Osteocyte (in vitro differentiated cells): ENCODE measurements at regions not wholly inside any gene's neighbourhood (a gene's known extent, or its start where the extent isn't known, plus 50 kb on each side); places are given as distances from the start of the nearest gene placed in this dataset.

Source experiments
- DNase-seq: peaks from one replicate; pipeline ENCODE4 v3.0.0; 2021; ENCODE audit warnings: mixed read lengths; ENCODE audit not compliant: unreplicated experiment; ENCODE audit errors: extremely low spot score
- H3K27ac Mint-ChIP-seq: one replicate; pipeline ENCODE4 v1.8.0; 2021; ENCODE audit warnings: mild to moderate bottlenecking, mixed read lengths; ENCODE audit not compliant: unreplicated experiment
- H3K27me3 Mint-ChIP-seq: one replicate; pipeline ENCODE4 v1.8.0; 2021; ENCODE audit warnings: mixed read lengths; ENCODE audit not compliant: unreplicated experiment
- H3K36me3 Mint-ChIP-seq: one replicate; pipeline ENCODE4 v1.8.0; 2021; ENCODE audit warnings: mixed read lengths; ENCODE audit not compliant: unreplicated experiment
- H3K4me1 Mint-ChIP-seq: one replicate; pipeline ENCODE4 v1.8.0; 2021; ENCODE audit warnings: mixed read lengths; ENCODE audit not compliant: unreplicated experiment
- H3K4me3 Mint-ChIP-seq: one replicate; pipeline ENCODE4 v1.8.0; 2021; ENCODE audit warnings: mild to moderate bottlenecking, moderate library complexity, mixed read lengths; ENCODE audit not compliant: unreplicated experiment
- H3K9me3 Mint-ChIP-seq: one replicate; pipeline ENCODE4 v1.8.0; 2021; ENCODE audit warnings: mixed read lengths; ENCODE audit not compliant: unreplicated experiment
- TF ChIP-seq, protein P1 (sequence below): fragments of 200-600 bp; sonication (generic); IDR thresholded peaks from 2 replicates; pipeline ENCODE4 v1.5.0; 2021; ENCODE audit warnings: antibody characterized with exemption, mild to moderate bottlenecking, moderate library complexity

DNA sequence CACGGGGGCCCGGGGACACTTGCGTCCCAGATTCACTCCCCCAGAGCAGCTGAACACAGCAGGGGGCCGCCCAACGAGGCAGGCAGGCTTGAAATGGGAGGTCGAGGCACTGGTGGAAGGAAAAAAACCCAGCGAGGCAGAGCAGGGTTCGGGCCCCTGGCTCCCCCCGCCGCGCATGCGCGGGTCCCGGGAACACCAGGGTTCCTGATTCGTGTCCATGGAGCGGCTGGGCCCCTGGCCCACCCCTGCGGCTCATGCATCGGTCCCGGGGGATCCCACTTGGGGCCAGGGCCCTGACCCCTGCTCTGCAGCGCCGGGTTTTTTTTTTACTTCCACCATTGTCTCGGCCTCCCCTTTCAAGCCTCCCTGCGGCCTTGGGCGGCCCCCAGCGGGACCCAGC, 321.5 kb downstream of the ALG10 start:
- Mint-ChIP-seq H3K27ac (no peak overlapping the region), H3K4me1 (no peaks in the 10 kb centered on the region), H3K4me3 (no peak overlapping the region), H3K36me3 (no peaks in the 10 kb centered on the region), H3K9me3 (no peaks in the 10 kb centered on the region), H3K27me3 (no peaks in the 10 kb centered on the region)
- TF ChIP-seq, protein P1, sequence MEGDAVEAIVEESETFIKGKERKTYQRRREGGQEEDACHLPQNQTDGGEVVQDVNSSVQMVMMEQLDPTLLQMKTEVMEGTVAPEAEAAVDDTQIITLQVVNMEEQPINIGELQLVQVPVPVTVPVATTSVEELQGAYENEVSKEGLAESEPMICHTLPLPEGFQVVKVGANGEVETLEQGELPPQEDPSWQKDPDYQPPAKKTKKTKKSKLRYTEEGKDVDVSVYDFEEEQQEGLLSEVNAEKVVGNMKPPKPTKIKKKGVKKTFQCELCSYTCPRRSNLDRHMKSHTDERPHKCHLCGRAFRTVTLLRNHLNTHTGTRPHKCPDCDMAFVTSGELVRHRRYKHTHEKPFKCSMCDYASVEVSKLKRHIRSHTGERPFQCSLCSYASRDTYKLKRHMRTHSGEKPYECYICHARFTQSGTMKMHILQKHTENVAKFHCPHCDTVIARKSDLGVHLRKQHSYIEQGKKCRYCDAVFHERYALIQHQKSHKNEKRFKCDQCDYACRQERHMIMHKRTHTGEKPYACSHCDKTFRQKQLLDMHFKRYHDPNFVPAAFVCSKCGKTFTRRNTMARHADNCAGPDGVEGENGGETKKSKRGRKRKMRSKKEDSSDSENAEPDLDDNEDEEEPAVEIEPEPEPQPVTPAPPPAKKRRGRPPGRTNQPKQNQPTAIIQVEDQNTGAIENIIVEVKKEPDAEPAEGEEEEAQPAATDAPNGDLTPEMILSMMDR, result no peak
- no peak for DNase-seq

DNA sequence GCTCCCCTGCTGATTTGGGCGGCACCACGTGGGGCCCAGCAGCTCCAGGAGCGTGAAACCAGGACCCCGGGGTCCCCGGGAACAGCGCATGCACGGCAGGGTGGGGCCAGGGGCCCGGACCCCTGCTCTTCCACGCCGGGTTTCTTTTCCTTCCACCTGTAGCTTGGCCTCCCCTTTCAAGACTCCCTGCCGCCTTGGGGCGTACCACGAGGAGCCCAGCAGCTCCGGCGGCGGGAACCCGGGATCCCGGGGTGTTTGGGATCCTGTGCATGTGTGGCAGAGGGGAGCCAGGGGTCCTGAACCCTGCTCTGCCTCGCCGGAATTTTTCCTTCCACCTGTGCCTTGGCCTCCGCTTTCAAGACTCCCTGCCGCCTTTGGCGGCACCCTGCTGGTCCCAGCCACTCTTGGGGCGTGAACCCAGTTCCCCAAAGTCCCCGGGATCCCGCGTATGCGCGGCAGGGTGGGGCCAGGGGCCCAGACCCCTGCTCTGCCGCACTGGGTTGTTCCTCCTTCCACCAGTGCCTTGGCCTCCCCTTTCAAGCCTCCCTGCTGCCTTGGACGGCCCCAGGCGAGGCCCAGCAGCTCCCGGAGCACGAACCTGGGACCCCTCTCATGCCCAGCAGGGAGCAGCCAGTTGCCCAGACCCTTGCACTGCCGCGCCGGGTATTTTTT, 322.7 kb downstream of the ALG10 start:
- H3K36me3 Mint-ChIP-seq, result no peaks in the 10 kb centered on the region
- H3K4me1 Mint-ChIP-seq, result no peaks in the 10 kb centered on the region
- H3K27ac Mint-ChIP-seq, result no peak overlapping the region
- no peak for DNase-seq
- H3K9me3 Mint-ChIP-seq, result no peaks in the 10 kb centered on the region
- H3K27me3 Mint-ChIP-seq, result no peaks in the 10 kb centered on the region
- H3K4me3 Mint-ChIP-seq, result no peak overlapping the region
- TF ChIP-seq, protein P1, result no peak

DNA sequence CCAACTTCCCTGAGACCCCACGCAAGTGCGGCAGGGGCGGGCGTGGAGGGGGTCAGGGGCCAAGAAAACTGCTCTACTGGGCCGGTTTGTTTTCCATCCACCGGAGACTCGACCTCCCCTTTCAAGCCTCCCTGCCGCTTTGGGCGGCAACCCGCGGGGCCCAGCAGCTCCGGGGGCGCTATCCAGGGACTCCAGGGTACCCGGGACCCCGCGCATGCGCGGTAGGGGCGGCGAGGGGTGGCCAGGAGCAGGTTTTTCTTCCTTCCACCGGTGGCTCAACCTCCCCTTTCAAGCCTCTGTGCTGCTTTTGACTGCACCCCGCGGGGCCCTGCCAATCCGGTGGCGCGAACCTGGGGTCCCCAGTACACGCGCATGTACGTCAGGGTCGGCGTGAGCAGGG, 323.5 kb downstream of the ALG10 start:
- no peak for DNase-seq
- H3K27me3 Mint-ChIP-seq, result no peaks in the 10 kb centered on the region
- H3K4me3 Mint-ChIP-seq, result no peak overlapping the region
- no peaks in the 10 kb centered on the region for H3K9me3 Mint-ChIP-seq
- TF ChIP-seq, protein P1, result no peak
- H3K4me1 Mint-ChIP-seq, result no peaks in the 10 kb centered on the region
- no peak overlapping the region for H3K27ac Mint-ChIP-seq
- no peaks in the 10 kb centered on the region for H3K36me3 Mint-ChIP-seq

DNA sequence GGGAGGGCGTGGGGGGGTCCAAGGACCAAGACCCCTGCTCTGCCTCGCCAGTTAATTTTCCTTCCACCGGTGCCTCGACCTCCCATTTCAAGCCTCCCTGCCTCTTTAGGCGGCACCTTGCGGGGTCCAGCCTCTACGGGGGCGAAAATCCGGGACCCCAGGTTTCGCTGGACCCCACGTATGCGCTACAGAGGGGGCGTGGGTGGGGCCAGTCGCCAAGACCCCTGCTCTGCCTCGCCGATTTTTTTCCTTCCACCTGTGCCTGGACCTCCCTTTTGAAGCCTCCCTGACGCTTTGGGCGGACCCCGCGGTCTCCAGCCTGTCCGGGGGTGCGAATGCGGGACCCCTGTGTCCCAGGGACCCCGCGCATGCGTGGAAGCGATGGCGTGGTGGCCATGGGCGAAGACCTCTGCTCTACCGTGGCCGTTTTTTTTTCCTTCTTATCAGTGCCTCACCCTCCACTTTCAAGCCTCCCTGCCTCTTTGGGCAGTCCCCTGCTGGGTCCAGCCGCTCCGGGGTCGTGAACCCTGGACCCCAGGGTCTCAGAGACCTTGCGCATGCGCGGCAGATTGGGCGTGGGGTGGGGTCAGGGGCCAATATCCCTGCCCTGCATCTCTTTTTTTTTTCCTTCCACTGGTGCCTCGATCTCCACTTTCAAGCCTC, 324.2 kb downstream of the ALG10 start:
- Mint-ChIP-seq H3K27ac (no peak overlapping the region), H3K36me3 (no peaks in the 10 kb centered on the region), H3K4me1 (no peaks in the 10 kb centered on the region), H3K4me3 (no peak overlapping the region), H3K9me3 (no peaks in the 10 kb centered on the region), H3K27me3 (no peaks in the 10 kb centered on the region)
- DNase-seq, result no peak
- TF ChIP-seq, protein P1, result no peak

DNA sequence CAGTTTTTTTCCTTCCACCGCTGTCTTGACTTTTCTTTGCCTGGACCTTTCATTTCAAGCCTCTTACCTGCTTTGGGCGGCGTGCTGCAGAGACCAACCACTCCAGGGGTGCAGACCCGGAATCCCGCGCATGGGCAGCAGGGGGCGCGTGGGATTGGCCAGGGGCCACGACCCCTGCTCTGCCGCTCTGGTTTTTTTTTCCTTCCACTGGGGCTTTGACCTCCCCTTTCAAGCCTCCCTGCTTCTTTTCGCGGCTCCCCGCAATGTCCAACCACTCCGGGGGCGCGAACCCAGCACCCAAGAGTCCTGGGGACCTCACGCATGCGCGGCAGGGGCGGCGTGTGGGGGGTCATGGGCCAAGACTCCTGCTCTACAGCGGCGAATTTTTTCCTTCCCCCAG, 325.1 kb downstream of the ALG10 start:
- Mint-ChIP-seq H3K4me1 (no peaks in the 10 kb centered on the region), H3K36me3 (no peaks in the 10 kb centered on the region), H3K9me3 (no peaks in the 10 kb centered on the region), H3K27ac (no peak overlapping the region), H3K27me3 (no peaks in the 10 kb centered on the region), H3K4me3 (no peak overlapping the region)
- TF ChIP-seq, protein P1, result no peak
- no peak for DNase-seq
